H7 (cell line): ENCODE measurements at regions not wholly inside any gene's neighbourhood (a gene's known extent, or its start where the extent isn't known, plus 50 kb on each side); places are given as distances from the start of the nearest gene placed in this dataset.
A peak's percentile ranks its signal among the peaks of the same experiment; 100 is the strongest.
"Not testable (repeated sequence)": the region's sequence is repeated elsewhere in the genome, so short reads cannot be mapped to it uniquely, and the experiment has no call there.

Experiments used
- DNase-seq: peaks from one replicate; pipeline ENCODE4 v3.0.0; 2012
- H3K27me3 ChIP-seq: 2 replicates; pipeline ENCODE4 v1.6.0; 2011; ENCODE audit warnings: mild to moderate bottlenecking, low read length; ENCODE audit not compliant: control insufficient read depth, insufficient read depth
- H3K36me3 ChIP-seq: replicated peaks from 2 replicates; pipeline ENCODE4 v1.5.1; 2011; ENCODE audit warnings: low read length; ENCODE audit not compliant: control insufficient read depth, insufficient read depth
- H3K4me3 ChIP-seq: 2 replicates; pipeline ENCODE4 v1.5.1; 2011; ENCODE audit warnings: low read depth, mild to moderate bottlenecking, control low read depth, low read length, moderate library complexity; ENCODE audit not compliant: insufficient read depth

DNA sequence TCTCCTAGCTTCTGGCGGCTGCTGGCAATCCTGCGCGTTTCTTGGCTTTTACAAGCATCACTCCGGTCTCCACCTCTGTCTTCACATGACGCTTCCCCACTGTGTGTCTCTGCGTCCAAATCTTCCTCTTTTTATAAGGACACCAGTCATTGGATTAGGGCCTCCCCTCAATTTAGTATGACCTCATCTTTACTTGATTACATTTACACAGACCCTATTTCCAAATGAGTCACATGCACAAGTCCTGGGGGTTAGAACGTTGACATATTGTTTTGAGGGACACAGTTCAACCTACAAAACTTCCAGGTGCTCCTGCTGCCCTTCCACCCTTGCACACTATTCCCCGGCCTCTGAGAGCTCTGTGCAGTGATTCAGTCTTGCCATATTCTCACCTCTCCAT lies 215.3 kb downstream of the OPA1 start:
- no peaks in the 10 kb centered on the region for H3K36me3 ChIP-seq
- H3K4me3 ChIP-seq: no peak overlapping the region
- no peak for DNase-seq
- H3K27me3 ChIP-seq: no peaks in the 10 kb centered on the region

DNA sequence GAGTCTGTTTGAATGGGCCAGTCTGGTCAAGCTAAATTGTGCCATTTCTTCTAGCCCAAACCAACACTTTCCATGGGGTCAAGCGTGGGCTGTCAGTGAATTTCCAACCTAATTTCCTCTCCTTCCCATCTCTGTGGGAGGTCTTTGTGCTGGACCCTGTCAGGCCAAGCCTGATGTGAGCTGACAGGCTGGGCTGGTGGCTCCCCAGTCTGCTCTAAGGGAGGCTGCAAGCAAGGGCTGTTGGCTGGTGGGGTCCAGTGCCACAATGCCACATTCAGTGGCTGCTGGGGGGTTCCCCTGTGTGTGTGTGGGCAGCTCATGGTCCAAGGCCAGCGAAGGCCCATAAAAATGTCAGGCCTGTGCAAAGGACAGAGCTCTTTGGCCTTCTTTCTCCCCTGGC lies 216.1 kb downstream of the OPA1 start:
- no peak overlapping the region for H3K4me3 ChIP-seq
- H3K36me3 ChIP-seq: no peaks in the 10 kb centered on the region
- H3K27me3 ChIP-seq: no peaks in the 10 kb centered on the region
- no peak for DNase-seq

DNA sequence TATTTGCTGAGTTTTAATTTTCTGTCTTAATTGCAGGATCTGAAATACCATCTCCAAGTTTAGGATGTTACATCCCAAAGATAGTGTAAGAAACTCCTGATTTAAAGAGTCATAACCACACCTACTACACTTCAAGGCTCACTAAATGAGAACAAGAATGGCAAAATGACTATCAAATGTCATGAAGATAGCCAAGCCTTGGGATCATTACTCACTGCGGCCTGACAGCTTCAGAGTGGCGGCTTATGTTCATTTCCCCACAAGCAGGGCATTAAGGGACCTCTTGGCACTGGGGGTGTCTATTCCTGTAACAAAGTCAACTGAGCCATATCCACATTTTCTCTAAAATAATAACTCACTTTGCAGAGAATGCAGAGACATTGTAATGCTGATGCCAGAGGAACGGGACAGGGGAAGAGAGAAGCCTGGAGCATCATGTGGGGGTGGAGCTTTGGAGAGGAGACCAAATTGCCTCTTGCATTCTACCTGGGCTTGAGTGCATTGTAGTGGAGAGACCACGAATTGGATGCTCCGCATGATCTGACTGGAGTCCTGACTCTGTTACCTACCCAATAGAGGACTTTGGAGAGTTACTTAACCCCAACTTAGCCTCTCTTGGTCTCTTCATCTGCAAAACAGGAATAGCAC lies 219.2 kb downstream of the OPA1 start:
- no peak overlapping the region for H3K4me3 ChIP-seq

DNA sequence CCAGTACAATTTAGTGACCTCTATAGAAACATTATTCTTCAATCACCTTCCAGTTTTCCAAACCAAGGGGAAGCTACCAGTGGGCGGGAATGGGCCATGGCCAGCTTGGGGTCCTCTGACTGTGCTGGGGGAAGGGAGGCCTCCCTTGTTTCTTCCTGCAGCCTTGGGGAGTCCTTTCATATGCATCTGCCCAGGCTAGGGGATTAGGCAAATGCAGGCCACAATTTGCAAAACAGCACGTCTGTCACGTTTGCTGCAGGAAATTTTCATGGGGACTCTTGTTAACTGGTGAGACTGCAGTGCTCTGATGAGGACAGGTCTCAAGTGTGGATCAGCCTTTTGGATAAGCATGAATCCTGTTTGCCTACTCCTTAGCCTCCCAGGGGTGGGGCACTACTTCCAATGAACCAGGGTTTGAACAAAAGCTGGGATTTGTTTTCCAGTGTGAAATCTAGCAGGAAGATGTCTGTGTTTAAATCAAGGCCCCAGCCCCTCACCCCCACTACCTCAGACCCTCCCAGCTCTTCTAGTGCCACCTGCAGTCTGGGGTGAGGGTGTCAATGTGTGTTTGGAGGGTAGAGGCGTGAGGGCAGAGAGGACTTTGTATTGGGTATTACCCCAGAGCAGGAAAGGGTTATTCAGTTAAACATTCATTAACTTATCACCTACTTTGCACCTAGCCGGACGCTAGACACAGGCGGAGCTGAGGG lies 219.9 kb downstream of the OPA1 start:
- Histone ChIP-seq H3K27me3 (peaks cover 3% of the 10 kb centered on the region; the same call in 1 of the 2 replicates), H3K4me3 (no peak overlapping the region), H3K36me3 (no peaks in the 10 kb centered on the region)
- DNase-seq: peak; percentile 69

More for the DNA sequence above, 219.2 kb downstream of the OPA1 start:
- H3K36me3 ChIP-seq: no peaks in the 10 kb centered on the region
- DNase-seq: peak; percentile 57
- peaks cover 3% of the 10 kb centered on the region; the same call in 1 of the 2 replicates for H3K27me3 ChIP-seq

DNA sequence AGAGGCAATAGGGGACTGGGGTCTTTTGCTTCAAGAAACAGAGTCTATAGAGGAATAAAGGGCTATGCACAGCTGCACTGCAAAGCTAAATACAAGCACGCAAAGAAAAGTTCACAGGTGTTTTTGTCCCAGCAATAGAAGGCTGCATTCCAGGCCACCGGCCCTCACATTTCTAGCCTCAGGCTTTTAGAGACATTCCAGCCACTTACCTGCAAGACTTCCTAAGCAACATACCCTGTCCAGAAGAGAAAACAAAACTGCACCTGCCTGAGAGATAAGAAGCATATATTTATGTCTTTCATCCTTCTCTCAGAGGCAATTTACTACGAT lies 220.5 kb downstream of the OPA1 start:
- no peak for DNase-seq
- Histone ChIP-seq H3K36me3 (no peaks in the 10 kb centered on the region), H3K4me3 (no peak overlapping the region), H3K27me3 (peaks cover 3% of the 10 kb centered on the region; the same call in 1 of the 2 replicates)

DNA sequence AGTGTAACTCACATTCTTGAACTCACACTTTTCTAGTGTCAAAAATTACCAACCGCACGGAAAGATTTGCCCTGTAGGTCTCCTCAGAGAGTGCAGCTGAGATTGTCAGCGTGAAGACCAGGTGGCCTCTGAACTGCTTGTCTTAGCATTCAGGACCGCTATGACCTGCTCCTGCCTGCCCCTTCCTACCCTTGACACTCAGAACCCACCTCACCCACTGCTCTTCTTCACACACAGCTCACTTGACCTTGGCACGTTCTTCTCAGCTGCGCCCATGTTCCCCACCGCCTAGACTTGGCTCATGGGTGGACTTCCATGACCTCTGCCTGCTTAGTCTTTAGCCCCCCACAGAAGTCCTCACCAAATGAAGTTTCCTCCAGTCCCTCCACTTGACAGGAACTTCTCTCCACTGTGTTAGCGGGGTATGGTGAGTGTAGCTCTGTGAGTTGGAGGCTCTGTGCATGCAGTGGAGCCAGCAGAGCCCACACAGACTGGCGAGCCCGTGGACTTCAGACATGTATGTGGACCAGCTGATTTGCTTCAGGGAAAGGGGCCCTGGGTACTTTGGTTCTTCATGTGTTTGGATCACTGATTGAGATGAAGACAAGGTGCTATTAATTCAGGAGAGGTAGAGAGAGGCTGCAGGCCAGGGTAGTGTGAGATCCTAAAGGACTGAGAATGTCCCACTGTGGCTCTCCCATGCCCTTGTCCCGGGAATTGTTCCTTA lies 221.3 kb downstream of the OPA1 start:
- H3K36me3 ChIP-seq: no peaks in the 10 kb centered on the region
- no peak overlapping the region for H3K4me3 ChIP-seq
- peaks cover 3% of the 10 kb centered on the region; the same call in 1 of the 2 replicates for H3K27me3 ChIP-seq
- no peak for DNase-seq

DNA sequence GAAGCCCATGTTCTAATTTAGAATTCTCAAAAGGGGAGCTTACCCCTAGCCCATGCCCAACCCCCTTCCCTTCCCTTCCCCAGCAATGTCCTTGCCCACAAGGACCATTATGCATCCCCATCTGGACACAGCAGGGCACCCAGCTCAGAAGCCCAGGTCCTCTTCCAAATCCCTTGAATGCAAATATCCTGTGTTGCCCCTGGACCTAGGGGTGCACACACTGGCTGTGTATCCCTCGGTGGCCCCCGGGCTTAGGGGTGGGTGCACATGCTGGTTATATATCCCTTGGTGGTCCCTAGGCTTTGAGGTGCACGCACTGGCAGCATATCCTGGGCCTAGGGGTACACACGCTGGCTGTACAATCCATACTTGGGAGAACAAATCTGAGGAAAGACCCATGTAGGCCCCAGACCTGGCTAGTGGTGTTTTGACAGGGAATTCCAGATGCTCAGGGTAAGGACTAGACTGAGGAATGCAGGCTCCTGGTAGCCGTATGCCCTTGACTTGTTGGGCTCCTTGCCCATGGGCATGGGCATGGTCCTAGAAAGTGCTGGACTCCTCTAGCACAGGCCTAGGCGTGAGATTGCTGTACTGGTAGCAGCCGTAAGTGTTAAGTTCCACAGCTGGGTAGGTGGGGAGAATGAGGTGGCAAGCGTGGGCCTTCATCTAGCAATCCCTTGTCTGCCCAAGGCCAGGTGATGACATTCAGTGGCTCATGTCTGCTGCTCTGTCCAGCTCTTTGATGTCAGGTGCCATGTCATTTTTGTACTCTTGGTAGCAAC lies 222.4 kb downstream of the OPA1 start:
- Histone ChIP-seq H3K36me3 (no peaks in the 10 kb centered on the region), H3K27me3 (peaks cover 3% of the 10 kb centered on the region; the same call in 1 of the 2 replicates), H3K4me3 (no peak overlapping the region)
- no peak for DNase-seq

DNA sequence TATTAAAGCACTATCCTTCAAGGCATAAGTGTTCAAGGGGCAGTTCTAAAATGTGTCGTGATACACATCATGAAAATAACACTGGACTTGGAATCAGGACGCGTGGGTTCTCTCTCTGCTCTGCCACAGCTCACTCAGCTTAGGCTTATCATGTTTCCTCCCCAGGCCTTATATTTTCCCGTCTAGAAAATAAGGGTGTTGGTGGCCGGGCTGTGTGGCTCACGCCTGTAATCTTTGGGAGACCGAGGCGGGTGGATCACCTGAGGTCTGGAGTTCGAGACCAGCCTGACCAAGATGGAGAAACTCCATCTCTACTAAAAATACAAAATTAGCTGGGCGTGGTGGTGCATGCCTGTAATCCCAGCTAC lies 223.0 kb downstream of the OPA1 start:
- DNase-seq: no peak
- H3K4me3 ChIP-seq: no peak overlapping the region
- peaks cover 3% of the 10 kb centered on the region; the same call in 1 of the 2 replicates for H3K27me3 ChIP-seq
- H3K36me3 ChIP-seq: no peaks in the 10 kb centered on the region

DNA sequence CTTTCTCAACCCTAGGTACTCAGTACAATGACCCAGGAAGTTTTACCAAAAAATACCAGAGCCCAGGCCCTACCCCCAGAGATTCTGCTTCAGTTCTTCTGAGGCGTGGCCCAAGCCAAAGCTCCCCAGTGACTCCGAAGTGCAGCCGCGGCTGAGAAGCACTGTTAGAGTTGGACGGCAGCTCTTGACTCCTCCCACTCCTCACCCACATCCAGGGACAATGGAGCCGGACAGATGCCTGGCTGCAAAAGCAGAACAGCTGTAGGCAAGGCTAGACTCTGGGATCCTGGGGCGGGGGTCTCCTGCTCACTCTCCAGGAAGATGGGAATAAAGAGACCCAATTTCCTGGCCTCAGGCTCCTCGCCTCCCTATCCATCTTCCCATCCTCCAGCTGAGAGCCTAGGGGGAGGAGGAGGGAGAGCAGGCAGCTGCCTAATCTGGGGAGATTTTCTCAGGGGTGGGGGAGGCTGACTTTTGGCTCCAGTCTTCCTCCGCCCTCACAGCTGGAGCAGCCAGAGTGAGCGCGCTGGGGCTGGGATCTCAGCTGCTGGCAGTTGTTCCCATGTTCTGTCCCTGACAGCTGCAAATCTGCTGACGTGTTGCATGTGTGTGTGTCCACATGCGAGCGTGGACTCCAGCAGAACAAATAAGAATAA lies 223.8 kb downstream of the OPA1 start:
- Histone ChIP-seq H3K4me3 (no peak overlapping the region), H3K36me3 (no peaks in the 10 kb centered on the region), H3K27me3 (peaks cover 3% of the 10 kb centered on the region; the same call in 1 of the 2 replicates)
- peak; percentile 68 for DNase-seq

DNA sequence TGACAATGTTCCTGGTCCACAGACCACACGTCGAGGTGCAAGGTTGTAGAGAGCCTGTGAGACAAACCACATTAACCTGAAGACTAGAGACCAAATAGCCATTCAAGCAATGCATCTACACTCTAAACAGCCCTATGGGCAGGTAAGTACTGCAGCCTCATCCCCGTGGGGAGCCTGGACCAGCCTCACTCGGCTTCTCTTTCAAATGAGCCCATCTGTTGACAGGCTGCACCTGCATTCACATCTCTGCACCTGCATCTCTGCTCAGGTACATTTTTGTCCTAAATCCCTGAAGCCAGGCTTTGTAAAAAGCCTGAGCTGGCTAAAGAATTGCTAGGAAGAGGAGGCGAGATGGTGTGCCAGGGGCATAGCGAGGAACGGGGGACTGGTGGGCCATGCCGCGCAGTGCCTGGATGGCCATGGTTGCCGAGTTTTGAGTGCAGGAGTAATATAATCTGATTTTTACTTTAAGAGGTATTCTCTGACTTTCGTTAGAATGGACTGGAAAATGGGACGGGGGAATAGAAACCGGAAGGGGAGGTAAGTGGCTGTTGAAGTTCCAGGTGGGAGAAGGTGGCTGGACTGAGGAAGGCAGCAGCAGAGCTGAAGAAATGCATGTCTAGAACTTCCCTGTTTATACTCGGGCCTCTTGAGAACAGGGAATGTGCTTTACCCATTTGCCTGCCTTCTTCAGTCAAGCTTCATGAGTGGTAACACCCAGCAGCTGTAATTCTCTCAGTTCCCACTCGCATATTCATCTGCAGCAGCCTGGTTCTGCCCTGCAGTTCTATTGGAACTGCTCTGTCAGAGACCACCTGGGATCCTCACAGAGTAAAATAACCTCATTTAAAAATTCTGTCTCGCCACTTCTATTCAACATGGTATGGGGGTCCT lies 226.4 kb downstream of the OPA1 start:
- H3K27me3 ChIP-seq: peaks cover 2% of the 10 kb centered on the region; the same call in 1 of the 2 replicates
- no peak overlapping the region for H3K4me3 ChIP-seq
- DNase-seq: peak; percentile 51
- H3K36me3 ChIP-seq: no peaks in the 10 kb centered on the region

DNA sequence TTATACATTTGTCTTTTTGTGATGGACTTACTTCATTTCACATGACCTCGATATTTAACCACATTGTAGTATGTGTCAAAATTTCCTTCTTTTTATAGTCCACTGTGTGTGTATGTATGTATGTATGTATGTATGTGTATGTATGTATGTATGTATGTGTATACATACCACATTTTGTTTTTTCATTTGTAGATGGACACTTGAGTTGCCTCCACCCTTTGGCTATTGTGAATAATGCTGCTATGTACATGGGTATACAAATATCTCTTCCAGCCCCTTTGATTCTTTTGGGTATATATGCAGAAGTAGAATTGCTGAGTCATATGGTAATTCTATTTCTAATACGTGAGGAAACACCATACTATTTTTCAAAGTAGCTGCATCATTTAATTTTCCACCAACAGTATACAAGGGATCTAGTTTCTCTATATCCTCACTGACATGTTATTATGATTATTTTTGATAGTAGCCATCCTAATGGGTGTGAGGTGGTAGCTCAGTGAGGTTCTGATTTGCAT lies 228.2 kb downstream of the OPA1 start:
- H3K4me3 ChIP-seq: no peak overlapping the region
- H3K27me3 ChIP-seq: no peaks in the 10 kb centered on the region; the same call in 1 of the 2 replicates
- H3K36me3 ChIP-seq: no peaks in the 10 kb centered on the region
- no peak for DNase-seq

DNA sequence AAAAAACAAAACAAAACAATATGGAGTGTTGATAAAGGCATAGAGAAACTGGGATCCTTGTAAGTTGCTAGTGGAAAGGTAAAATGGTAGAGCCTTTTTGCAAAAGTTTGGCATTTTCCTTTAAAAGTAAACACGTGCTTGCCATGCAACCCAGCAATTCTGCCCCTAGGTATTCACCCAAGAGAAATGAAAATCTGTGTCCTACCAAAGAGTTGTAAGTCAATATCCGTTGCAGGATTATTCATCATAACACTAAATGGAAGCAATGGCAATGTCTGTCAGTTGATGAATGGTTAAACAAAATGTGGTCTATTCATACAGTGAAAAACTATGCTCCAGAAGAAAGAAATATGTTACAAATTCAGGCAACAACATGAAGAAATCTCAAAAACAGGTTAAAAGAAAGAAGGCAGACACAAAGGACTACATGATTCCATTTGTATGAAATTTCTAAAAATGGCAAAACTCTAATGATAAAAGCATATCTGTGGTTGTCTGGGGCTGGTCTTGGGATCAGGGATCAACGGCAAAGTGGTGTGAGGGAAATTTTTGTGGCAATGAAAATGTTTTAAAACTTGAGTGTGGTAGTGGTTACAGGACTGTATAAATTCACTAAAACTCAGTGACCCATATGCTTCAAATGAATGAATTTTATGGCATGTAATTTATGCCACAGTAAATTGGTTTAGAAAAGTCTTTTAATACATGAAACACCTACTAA lies 229.6 kb downstream of the OPA1 start:
- Histone ChIP-seq H3K4me3 (no peak overlapping the region), H3K36me3 (no peaks in the 10 kb centered on the region), H3K27me3 (no peaks in the 10 kb centered on the region; the same call in 1 of the 2 replicates)
- no peak for DNase-seq

DNA sequence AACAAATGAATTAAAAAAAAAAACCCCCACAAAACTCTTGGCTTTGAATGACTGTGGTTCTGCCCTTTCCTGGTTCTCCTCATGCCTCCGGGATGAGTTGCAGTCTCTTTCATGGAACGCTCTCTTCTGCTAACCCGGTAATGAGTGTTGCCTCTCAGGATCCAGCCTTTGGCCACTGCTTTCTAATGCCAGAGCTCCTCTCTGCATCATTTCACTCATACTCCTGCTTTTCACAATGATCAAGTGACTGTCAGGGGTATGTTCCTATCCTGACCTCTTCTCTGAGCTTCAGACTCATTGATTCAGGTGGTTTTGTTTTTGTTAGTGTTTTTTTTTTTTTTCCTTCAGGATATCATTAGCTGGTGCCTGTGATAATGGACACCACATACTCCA lies 230.2 kb downstream of the OPA1 start:
- H3K27me3 ChIP-seq, DNase-seq, H3K4me3 ChIP-seq, H3K36me3 ChIP-seq: not testable (repeated sequence)
